Neural cell (in vitro differentiated cells): ENCODE measurements at regions not wholly inside any gene's neighbourhood (a gene's known extent, or its start where the extent isn't known, plus 50 kb on each side); places are given as distances from the start of the nearest gene placed in this dataset.

ENCODE experiments used
- H2AFZ ChIP-seq: fragments of 200-600, 300-800 bp; sonication (generic), shearing (Covaris generic); 2 replicates; pipeline ENCODE4 v1.6.0; 2014; ENCODE audit warnings: low read depth, mild to moderate bottlenecking, antibody characterized with exemption, low read length, moderate library complexity
- H3F3A ChIP-seq: fragments of 200-600 bp; shearing (Covaris generic); 2 replicates; pipeline ENCODE4 v1.6.1; 2016; ENCODE audit warnings: mild to moderate bottlenecking, moderate library complexity, mixed read lengths, antibody characterized with exemption, low read length; ENCODE audit not compliant: insufficient read depth, poor library complexity, severe bottlenecking
- H3K27ac ChIP-seq: fragments of 200-600, 300-800 bp; sonication (generic), shearing (Covaris generic); 2 replicates; pipeline ENCODE4 v1.5.1; 2014; ENCODE audit warnings: mild to moderate bottlenecking, low read length, moderate library complexity
- H3K27me3 ChIP-seq: fragments of 300-800, 200-600 bp; sonication (generic), shearing (Covaris generic); 2 replicates; pipeline ENCODE4 v1.6.0; 2014; ENCODE audit warnings: mild to moderate bottlenecking, low read depth, low read length, moderate library complexity; ENCODE audit not compliant: insufficient read depth
- H3K36me3 ChIP-seq: fragments of 300-800, 200-600 bp; sonication (generic), shearing (Covaris generic); 2 replicates; pipeline ENCODE4 v1.5.1; 2014; ENCODE audit warnings: mild to moderate bottlenecking, antibody characterized with exemption, low read length, moderate library complexity; ENCODE audit not compliant: insufficient read depth
- H3K4me2 ChIP-seq: fragments of 300-800, 200-600 bp; sonication (generic), shearing (Covaris generic); 2 replicates; pipeline ENCODE4 v1.6.0; 2014; ENCODE audit warnings: mild to moderate bottlenecking, low read length
- H3K4me3 ChIP-seq: fragments of 300-800, 200-600 bp; sonication (generic), shearing (Covaris generic); 2 replicates; pipeline ENCODE4 v1.5.1; 2014; ENCODE audit warnings: mild to moderate bottlenecking, low read length, moderate library complexity
- H3K79me2 ChIP-seq: fragments of 200-600 bp; shearing (Covaris generic); replicated peaks from 2 replicates; pipeline ENCODE4 v1.6.0; 2014; ENCODE audit warnings: mild to moderate bottlenecking, low read length, moderate library complexity; ENCODE audit not compliant: insufficient read depth
- H3K9ac ChIP-seq: fragments of 300-800, 200-600 bp; sonication (generic), shearing (Covaris generic); 2 replicates; pipeline ENCODE4 v1.6.1; 2016; ENCODE audit warnings: mild to moderate bottlenecking, low read length, mixed read lengths
- H3K9me2 ChIP-seq: fragments of 200-600 bp; shearing (Covaris generic); 2 replicates; pipeline ENCODE4 v1.6.1; 2016; ENCODE audit warnings: mild to moderate bottlenecking, low read length, mixed read lengths; ENCODE audit not compliant: insufficient read depth
- H3K9me3 ChIP-seq: fragments of 200-600, 300-800 bp; sonication (generic), shearing (Covaris generic); 2 replicates; pipeline ENCODE4 v1.6.1; 2016; ENCODE audit warnings: mild to moderate bottlenecking, mixed run types, low read length, moderate library complexity, mixed read lengths
- H4K20me1 ChIP-seq: fragments of 200-600 bp; shearing (Covaris generic); 2 replicates; pipeline ENCODE4 v1.6.1; 2016; ENCODE audit warnings: mild to moderate bottlenecking, mixed run types; ENCODE audit not compliant: insufficient read depth
- CTCF ChIP-seq: fragments of 450-650 bp; IDR thresholded peaks from 2 replicates; pipeline ENCODE4 v1.5.1; 2014; ENCODE audit warnings: antibody characterized with exemption, mild to moderate bottlenecking, moderate library complexity; ENCODE audit not compliant: poor library complexity, severe bottlenecking
- EP300 ChIP-seq: fragments of 450-650 bp; conservative IDR thresholded peaks from 2 replicates; pipeline ENCODE4 v1.6.1; 2014; ENCODE audit warnings: antibody characterized with exemption, mild to moderate bottlenecking, moderate library complexity; ENCODE audit not compliant: poor library complexity, severe bottlenecking
- EZH2 ChIP-seq: fragments of 200-600, 300-800 bp; shearing (Covaris generic), sonication (generic); IDR thresholded peaks from 2 replicates; pipeline ENCODE4 v1.6.1; 2014; ENCODE audit warnings: antibody characterized with exemption, low read length, borderline replicate concordance, mild to moderate bottlenecking; ENCODE audit not compliant: insufficient read depth, poor library complexity, severe bottlenecking
- MXI1 ChIP-seq: fragments of 450-650 bp; conservative IDR thresholded peaks from 2 replicates; pipeline ENCODE4 v1.6.1; 2014; ENCODE audit warnings: antibody characterized with exemption, mild to moderate bottlenecking; ENCODE audit not compliant: poor library complexity, severe bottlenecking
- POLR2AphosphoS5 ChIP-seq: IDR thresholded peaks from 2 replicates; pipeline ENCODE4 v1.6.1; 2012
- RAD21 ChIP-seq: fragments of 450-650 bp; conservative IDR thresholded peaks from 2 replicates; pipeline ENCODE4 v1.6.1; 2014; ENCODE audit warnings: antibody characterized with exemption, mild to moderate bottlenecking, moderate library complexity
- REST ChIP-seq: IDR thresholded peaks from 2 replicates; pipeline ENCODE4 v1.6.1; 2012; ENCODE audit warnings: borderline replicate concordance
- SMC3 ChIP-seq: fragments of 450-650 bp; conservative IDR thresholded peaks from 2 replicates; pipeline ENCODE4 v1.6.1; 2014; ENCODE audit warnings: antibody characterized with exemption, mild to moderate bottlenecking, moderate library complexity; ENCODE audit not compliant: poor library complexity
- TAF1 ChIP-seq: IDR thresholded peaks from 2 replicates; pipeline ENCODE4 v1.6.1; 2012; ENCODE audit warnings: low read depth

- TF ChIP-seq EP300, result no peak
- no peak for TF ChIP-seq POLR2AphosphoS5
- no peak for TF ChIP-seq TAF1
- TF ChIP-seq SMC3, result no peak
- no peak for TF ChIP-seq EZH2
- no peak for TF ChIP-seq REST
- TF ChIP-seq CTCF, result no peak
- TF ChIP-seq RAD21, result no peak
- no peak for TF ChIP-seq MXI1
- Histone ChIP-seq H3F3A (no peaks in the 10 kb centered on the region), H3K27me3 (no peaks in the 10 kb centered on the region), H3K4me3 (no peak overlapping the region), H3K9me2 (no peaks in the 10 kb centered on the region), H4K20me1 (no peaks in the 10 kb centered on the region), H3K27ac (no peak overlapping the region), H3K9ac (no peak overlapping the region), H3K79me2 (no peaks in the 10 kb centered on the region), H3K4me2 (no peak overlapping the region), H2AFZ (no peak overlapping the region), H3K9me3 (no peaks in the 10 kb centered on the region), H3K36me3 (no peaks in the 10 kb centered on the region)
Observed at GRCh38 chr3:76111808-76112207, 326.5 kb upstream of the ZNF717 start.

- H3K4me3 ChIP-seq, result no peak overlapping the region
- no peaks in the 10 kb centered on the region for H3K27me3 ChIP-seq
- no peaks in the 10 kb centered on the region for H4K20me1 ChIP-seq
- no peak overlapping the region for H3K9ac ChIP-seq
- no peaks in the 10 kb centered on the region for H3K9me3 ChIP-seq
- TF ChIP-seq CTCF (no peak), EZH2 (no peak), EP300 (no peak), MXI1 (no peak)
- H3F3A ChIP-seq, result no peaks in the 10 kb centered on the region
- H2AFZ ChIP-seq, result no peak overlapping the region
- H3K4me2 ChIP-seq, result no peak overlapping the region
- no peaks in the 10 kb centered on the region for H3K36me3 ChIP-seq
- H3K9me2 ChIP-seq, result no peaks in the 10 kb centered on the region
- H3K27ac ChIP-seq, result no peak overlapping the region
- H3K79me2 ChIP-seq, result no peaks in the 10 kb centered on the region
Observed at GRCh38 chr3:76122007-76122406, 336.7 kb upstream of the ZNF717 start.
